Naive thymus-derived CD8-positive, alpha-beta T cell (primary cell): ENCODE measurements at regions not wholly inside any gene's neighbourhood (a gene's known extent, or its start where the extent isn't known, plus 50 kb on each side); places are given as distances from the start of the nearest gene placed in this dataset.

ENCODE experiments used
- ATAC-seq, 2 donors: fragments of 150-1000 bp; cut with Tn5 transposase in 1 of 2; sonication (Bioruptor Pico), chemical (Tn5 transposase) in 1 of 2; 1 replicate in 1 of 2; 2 replicates in 1 of 2; pipeline ENCODE4 v1.10.0; 2021; ENCODE audit warnings: mild to moderate bottlenecking in 2 of 2, moderate library complexity in 2 of 2
- POLR2A ChIA-PET: fragments of 350-600 bp; sonication (Branson Sonifier 250); formaldehyde crosslinking; loops from one replicate; lab custom pipeline; 2021; ENCODE audit warnings: antibody characterized with exemption; lab: Charles Lee
- DNase-seq, 10 donors: peaks; one replicate each; pipeline versions ENCODE4 v3.0.0 to v3.0.0-alpha.2; 2020 to 2022
- H3K27ac Mint-ChIP-seq, 10 donors: one replicate each; pipeline ENCODE4 v1.8.0; 2020 to 2022; ENCODE audit warnings: mild to moderate bottlenecking in 10 of 10, mixed read lengths in 10 of 10, moderate library complexity in 4 of 10, inconsistent platforms in 1 of 10
- H3K27me3 Mint-ChIP-seq, 5 donors: one replicate each; pipeline ENCODE4 v1.8.0; 2021 to 2022; ENCODE audit warnings: mixed read lengths in 5 of 5
- H3K36me3 Mint-ChIP-seq, 3 donors: one replicate each; pipeline ENCODE4 v1.8.0; 2020 to 2022; ENCODE audit warnings: mixed read lengths in 3 of 3, mild to moderate bottlenecking in 2 of 3, inconsistent platforms in 1 of 3
- H3K4me1 Mint-ChIP-seq, 4 donors: one replicate each; pipeline ENCODE4 v1.8.0; 2021 to 2022; ENCODE audit warnings: mixed read lengths in 4 of 4
- H3K4me3 Mint-ChIP-seq, 10 donors: one replicate each; pipeline ENCODE4 v1.8.0; 2020 to 2022; ENCODE audit warnings: mild to moderate bottlenecking in 10 of 10, mixed read lengths in 10 of 10, moderate library complexity in 6 of 10, inconsistent platforms in 1 of 10
- H3K9me3 Mint-ChIP-seq, 9 donors: one replicate each; pipeline ENCODE4 v1.8.0; 2020 to 2022; ENCODE audit warnings: mixed read lengths in 9 of 9, mild to moderate bottlenecking in 3 of 9, inconsistent platforms in 1 of 9, moderate library complexity in 1 of 9

DNA sequence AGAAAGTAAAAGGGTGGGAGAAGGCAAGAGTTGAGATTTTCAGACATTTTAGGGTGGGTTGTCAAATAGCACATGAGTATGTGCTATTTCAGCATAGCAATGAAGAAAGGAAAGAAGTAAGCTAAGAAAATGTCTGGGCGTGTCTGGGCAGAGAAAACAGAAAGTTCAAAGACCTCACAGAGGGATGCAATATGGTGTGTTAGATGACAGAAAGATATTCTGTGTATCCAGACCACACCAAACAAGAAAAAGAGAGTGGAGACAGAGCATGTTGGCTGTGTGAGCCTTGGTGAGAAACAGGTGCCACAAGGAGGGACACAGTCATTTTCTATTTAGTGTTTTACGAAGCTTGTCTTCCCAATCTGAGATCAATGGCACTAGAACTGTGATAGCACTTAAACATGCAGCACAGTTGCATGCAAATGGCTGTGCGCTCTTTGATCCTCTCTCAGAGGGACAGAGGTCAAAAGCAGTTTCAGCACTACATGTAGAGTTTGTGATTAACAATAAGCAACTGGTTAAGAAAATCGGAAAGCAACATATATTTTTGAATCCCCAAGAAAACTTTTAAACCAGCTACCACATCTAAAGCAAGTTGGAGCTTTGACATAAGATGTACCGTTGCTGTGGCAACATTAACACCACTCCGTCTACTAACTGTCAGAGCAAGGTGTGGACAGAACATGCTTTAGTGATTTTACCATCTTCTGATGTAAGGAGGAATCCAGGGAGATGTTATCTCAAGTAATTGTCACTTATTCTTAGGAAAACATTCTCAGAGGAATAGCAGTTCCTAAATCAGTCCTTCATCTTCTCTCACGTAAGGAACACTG is 515.5 kb upstream of the NOX3 start:
- POLR2A ChIA-PET: no interaction called here
- Mint-ChIP-seq H3K4me1 (peaks cover 16 to 31% (median 24%) of the 10 kb centered on the region in 4 donors), H3K4me3 (peak overlapping the region in 6 of 10 donors; percentile 10 to 49 (median 39)), H3K27ac (peak overlapping the region in 9 of 10 donors; percentile 1 to 87 (median 74)), H3K27me3 (no peaks in the 10 kb centered on the region), H3K36me3 (no peaks in the 10 kb centered on the region), H3K9me3 (no peaks in the 10 kb centered on the region)
- DNase-seq (peak in 3 of 10 donors; percentile 29 to 42 (median 37)), ATAC-seq (peak; percentile 49 to 69)

DNA sequence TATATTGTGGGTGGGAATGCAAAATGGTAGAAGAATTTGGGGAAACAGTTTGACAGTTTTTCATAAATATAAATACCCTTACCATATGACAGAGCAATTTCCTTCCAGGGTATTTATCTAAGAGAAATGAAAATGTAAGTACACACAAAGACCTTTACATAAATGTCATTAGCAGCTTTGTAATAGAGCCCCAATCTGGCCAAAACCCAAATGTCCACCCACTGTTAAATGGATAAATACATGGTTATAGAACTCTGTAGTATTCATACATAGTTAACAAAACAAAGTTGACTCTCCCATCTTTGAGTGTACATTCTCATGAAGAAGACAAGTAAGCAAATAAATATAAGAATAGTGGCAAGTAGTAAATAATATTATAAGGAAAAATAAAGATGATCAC is 514.8 kb upstream of the NOX3 start:
- Mint-ChIP-seq H3K4me1 (peaks cover 16 to 31% (median 24%) of the 10 kb centered on the region in 4 donors), H3K27ac (peak overlapping the region in 6 of 10 donors; percentile 1 to 84 (median 74)), H3K36me3 (no peaks in the 10 kb centered on the region), H3K9me3 (no peaks in the 10 kb centered on the region), H3K4me3 (peak overlapping the region in 3 of 10 donors; percentile 26 to 49 (median 36)), H3K27me3 (no peaks in the 10 kb centered on the region)
- DNase-seq: no peak
- POLR2A ChIA-PET: no interaction called here
- no peak for ATAC-seq

DNA sequence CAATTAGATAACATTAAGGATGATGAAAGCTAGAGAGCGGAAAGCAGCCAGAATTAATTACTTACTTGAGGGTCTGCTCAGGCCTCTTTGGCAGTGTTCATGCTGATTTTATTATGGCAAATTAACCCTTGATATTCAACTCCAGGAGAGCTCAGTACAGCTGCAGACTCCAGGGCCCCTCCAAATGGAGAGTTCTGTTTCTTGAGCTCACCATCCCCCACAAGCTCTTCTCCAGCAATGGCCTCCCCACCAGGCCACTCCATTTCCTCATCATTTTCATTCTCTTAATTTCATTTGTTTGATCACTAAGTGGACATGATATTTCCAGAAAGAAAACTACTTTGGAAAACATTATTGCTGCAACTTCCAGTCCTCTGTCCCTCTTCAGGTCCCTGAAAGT is 513.3 kb upstream of the NOX3 start:
- no peak overlapping the region for H3K4me3 Mint-ChIP-seq
- ATAC-seq (no peak), DNase-seq (no peak)
- POLR2A ChIA-PET: no interaction called here
- H3K9me3 Mint-ChIP-seq: no peaks in the 10 kb centered on the region
- H3K27me3 Mint-ChIP-seq: no peaks in the 10 kb centered on the region
- no peaks in the 10 kb centered on the region for H3K36me3 Mint-ChIP-seq
- peaks cover 16 to 29% (median 23%) of the 10 kb centered on the region in 4 donors for H3K4me1 Mint-ChIP-seq
- no peak overlapping the region for H3K27ac Mint-ChIP-seq

DNA sequence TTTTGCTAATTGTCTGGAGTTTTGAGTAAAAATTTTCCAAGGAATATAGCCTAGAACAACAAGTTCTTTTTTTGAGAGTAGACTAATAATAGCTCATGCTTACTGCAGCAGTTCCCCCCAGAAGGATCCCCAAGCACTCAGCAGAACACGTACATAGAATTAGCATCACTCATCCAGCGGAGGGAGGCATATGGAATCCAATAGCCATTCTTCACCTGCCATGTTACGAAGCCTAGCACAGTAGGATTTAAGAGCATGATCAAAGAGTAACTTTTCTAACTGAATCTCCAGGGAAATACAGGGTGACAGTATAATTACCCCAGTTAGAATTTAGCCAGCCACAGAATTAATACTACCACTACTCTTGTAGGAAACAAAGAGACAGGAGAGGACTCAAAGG is 511.7 kb upstream of the NOX3 start:
- H3K4me3 Mint-ChIP-seq: no peak overlapping the region
- H3K9me3 Mint-ChIP-seq: no peaks in the 10 kb centered on the region
- peaks cover 0 to 5% (median 0%) of the 10 kb centered on the region in 5 donors for H3K27me3 Mint-ChIP-seq
- no peak for ATAC-seq
- peaks cover 4 to 15% (median 13%) of the 10 kb centered on the region in 4 donors for H3K4me1 Mint-ChIP-seq
- POLR2A ChIA-PET: no interaction called here
- no peaks in the 10 kb centered on the region for H3K36me3 Mint-ChIP-seq
- H3K27ac Mint-ChIP-seq: no peak overlapping the region
- no peak for DNase-seq

DNA sequence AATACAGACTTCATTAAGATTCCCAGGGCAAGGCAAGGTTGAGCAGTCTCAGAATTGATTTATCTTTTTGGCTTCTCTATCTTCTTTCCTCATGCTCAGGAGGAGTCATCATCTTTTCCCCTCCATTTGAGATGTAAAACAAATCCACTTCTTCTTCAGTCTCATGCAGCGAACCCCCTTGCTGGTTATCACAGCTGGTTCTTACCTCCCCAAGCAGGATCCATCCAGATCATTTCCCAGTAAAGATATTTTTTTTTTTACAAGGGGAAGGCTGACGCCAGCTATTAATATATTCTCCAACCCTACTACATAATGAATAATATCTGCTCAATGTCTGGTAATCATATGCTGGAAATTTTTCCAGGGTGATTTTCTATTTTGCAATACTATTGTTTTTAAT is 508.9 kb upstream of the NOX3 start:
- ATAC-seq (no peak), DNase-seq (no peak)
- no peak overlapping the region for H3K27ac Mint-ChIP-seq
- H3K9me3 Mint-ChIP-seq: peaks cover 0 to 9% (median 0%) of the 10 kb centered on the region in 9 donors
- peaks cover 0 to 4% (median 0%) of the 10 kb centered on the region in 3 donors for H3K36me3 Mint-ChIP-seq
- H3K4me3 Mint-ChIP-seq: no peak overlapping the region
- no peaks in the 10 kb centered on the region for H3K4me1 Mint-ChIP-seq
- H3K27me3 Mint-ChIP-seq: peaks cover 0 to 11% (median 0%) of the 10 kb centered on the region in 5 donors
- POLR2A ChIA-PET: no interaction called here

DNA sequence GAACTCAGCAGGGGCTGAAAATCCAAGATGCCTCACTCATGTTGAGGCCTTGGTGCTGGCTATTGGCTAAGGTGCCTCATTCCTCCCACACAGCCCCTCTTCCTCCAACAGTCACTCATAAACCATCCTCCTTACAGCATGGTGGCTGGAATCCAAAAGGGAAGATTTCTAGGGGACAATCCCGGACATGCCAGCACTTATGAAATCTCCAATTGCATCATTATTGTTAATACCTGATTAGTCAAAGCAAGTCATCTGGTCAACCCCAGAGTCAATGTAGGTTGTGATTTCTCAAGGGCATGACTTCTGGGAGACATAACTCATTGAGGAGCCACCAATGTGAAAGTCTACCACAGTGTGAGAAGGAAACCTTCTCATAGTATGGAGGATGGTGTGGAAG is 506.6 kb upstream of the NOX3 start:
- H3K9me3 Mint-ChIP-seq: peaks cover 0 to 9% (median 0%) of the 10 kb centered on the region in 9 donors
- peaks cover 0 to 11% (median 0%) of the 10 kb centered on the region in 5 donors for H3K27me3 Mint-ChIP-seq
- POLR2A ChIA-PET: no interaction called here
- ATAC-seq (no peak), DNase-seq (no peak)
- peaks cover 0 to 4% (median 0%) of the 10 kb centered on the region in 3 donors for H3K36me3 Mint-ChIP-seq
- H3K4me3 Mint-ChIP-seq: no peak overlapping the region
- no peaks in the 10 kb centered on the region for H3K4me1 Mint-ChIP-seq
- no peak overlapping the region for H3K27ac Mint-ChIP-seq

DNA sequence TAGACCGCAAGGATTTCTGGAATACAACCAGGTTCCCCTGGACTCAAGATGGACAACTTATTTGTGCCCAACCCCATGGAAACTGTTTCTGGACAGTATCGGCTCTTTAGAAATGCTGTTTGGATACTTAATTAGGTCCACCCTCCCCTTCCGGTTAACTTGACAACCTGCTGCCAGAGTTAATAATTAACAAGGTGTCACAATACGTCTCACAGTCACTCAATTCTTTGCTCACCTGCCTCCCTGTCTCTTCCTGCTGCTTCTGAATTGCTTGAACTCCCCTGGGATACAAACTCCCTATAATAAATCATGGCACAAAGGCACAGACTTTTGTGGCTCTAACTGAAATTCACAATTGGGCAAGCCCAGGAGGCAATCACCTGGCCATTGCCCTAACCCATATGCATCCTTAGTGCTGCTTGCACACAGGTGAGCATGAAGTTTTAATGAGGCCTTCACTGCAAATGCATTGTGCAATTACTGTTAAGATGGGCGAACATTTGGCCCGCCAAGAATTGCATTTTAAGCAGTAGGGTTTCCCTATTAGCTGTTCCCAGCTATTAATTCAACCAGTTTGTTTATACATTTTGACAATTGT is 504.4 kb upstream of the NOX3 start:
- Mint-ChIP-seq H3K9me3 (peaks cover 0 to 9% (median 0%) of the 10 kb centered on the region in 9 donors), H3K36me3 (peaks cover 0 to 4% (median 0%) of the 10 kb centered on the region in 3 donors), H3K4me1 (no peaks in the 10 kb centered on the region), H3K27ac (no peak overlapping the region), H3K4me3 (no peak overlapping the region), H3K27me3 (peaks cover 0 to 11% (median 0%) of the 10 kb centered on the region in 5 donors)
- DNase-seq: no peak
- ATAC-seq: no peak
- POLR2A ChIA-PET: no interaction called here

DNA sequence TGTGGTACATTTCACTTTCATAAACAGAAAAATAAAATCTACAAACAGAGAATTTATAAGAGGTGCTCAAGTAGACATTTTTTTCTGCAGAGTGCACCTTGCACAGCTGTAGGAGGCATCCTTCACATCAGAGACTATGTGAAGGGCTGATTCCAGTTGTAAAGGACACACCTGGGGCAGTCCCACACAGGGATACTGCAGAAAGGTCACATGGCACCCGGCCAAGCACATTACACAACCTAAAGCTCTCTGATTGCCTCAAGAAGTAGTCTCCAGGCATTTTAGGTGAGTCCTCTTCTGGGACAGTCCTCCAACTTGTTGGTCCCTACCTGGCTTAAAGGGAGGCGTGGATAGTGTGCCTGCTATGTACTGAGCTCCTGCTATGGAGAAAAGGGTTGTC is 502.9 kb upstream of the NOX3 start:
- no peak for ATAC-seq
- H3K27ac Mint-ChIP-seq: no peak overlapping the region
- peaks cover 0 to 4% (median 0%) of the 10 kb centered on the region in 3 donors for H3K36me3 Mint-ChIP-seq
- no peak overlapping the region for H3K4me3 Mint-ChIP-seq
- no peaks in the 10 kb centered on the region for H3K4me1 Mint-ChIP-seq
- DNase-seq: no peak
- H3K27me3 Mint-ChIP-seq: peaks cover 0 to 14% (median 0%) of the 10 kb centered on the region in 5 donors
- POLR2A ChIA-PET: no interaction called here
- peaks cover 0 to 9% (median 0%) of the 10 kb centered on the region in 9 donors for H3K9me3 Mint-ChIP-seq

DNA sequence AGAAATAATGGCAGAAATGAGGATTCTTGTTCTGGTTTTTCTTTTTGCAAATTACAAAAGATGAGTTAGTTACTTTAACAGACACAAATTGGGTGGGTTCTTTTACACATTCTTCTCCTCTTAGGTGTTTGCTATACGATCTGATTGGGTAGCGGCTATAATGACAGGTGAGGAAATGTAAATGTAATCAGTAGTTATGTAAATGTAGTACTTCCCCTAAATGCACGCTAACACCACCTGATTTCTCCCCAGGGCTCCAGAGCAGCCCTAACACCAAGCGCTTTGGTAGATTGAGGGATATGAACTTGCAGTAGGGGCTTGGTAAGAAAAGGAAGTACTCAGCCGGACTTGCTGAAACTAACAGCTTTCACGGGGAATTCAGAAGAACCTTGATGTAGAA is 499.4 kb upstream of the NOX3 start:
- Mint-ChIP-seq H3K9me3 (peaks cover 0 to 2% (median 0%) of the 10 kb centered on the region in 9 donors), H3K36me3 (no peaks in the 10 kb centered on the region), H3K27ac (no peak overlapping the region), H3K4me3 (no peak overlapping the region), H3K4me1 (no peaks in the 10 kb centered on the region), H3K27me3 (peaks cover 0 to 14% (median 0%) of the 10 kb centered on the region in 5 donors)
- POLR2A ChIA-PET: no interaction called here
- ATAC-seq: no peak
- DNase-seq: no peak

DNA sequence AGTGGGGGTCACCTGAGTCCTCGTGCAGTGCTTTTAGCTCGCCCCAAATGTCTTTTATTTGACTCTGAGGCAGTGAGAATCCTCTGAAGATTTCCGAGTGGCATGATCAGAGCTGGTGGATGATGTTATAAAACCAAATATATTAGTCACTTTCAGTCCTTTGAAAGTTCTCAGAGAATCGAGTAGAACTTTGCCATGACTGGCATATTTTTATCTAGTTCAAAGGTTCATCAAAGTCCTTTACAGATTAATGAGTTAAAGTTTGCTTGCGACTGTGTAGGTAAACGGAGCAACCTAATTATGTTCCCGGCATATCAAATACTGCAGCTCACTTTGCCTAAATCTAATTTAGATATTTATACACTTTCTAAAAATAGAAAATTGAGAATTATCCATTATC is 498.5 kb upstream of the NOX3 start:
- no peak for ATAC-seq
- DNase-seq: no peak

DNA sequence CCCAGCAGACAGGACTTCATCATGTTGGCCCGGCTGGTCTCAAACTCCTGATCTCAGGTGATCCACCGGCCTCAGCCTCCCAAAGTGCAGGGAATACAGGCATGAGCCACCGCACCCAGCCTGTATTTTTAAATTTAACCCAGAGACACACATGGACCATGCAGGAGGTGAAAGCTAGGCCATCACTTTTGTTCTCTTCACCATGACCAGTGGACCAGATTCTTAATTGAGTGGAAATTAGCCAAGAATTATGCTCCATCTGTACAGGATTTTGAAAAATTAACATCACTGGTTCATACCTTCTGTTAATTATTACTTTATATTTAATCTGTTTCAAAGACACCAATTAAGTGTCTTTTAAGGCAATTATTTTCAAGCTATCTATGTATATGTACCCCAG is 493.6 kb upstream of the NOX3 start:
- POLR2A ChIA-PET: no interaction called here
- no peak overlapping the region for H3K4me3 Mint-ChIP-seq
- no peaks in the 10 kb centered on the region for H3K4me1 Mint-ChIP-seq
- no peak overlapping the region for H3K27ac Mint-ChIP-seq
- DNase-seq: no peak
- peaks cover 0 to 22% (median 0%) of the 10 kb centered on the region in 5 donors for H3K27me3 Mint-ChIP-seq
- peaks cover 0 to 23% (median 12%) of the 10 kb centered on the region in 9 donors for H3K9me3 Mint-ChIP-seq
- no peak for ATAC-seq
- peaks cover 0 to 4% (median 2%) of the 10 kb centered on the region in 3 donors for H3K36me3 Mint-ChIP-seq

More for the DNA sequence above, 498.5 kb upstream of the NOX3 start:
- peaks cover 0 to 2% (median 0%) of the 10 kb centered on the region in 9 donors for H3K9me3 Mint-ChIP-seq
- H3K27me3 Mint-ChIP-seq: peaks cover 0 to 14% (median 0%) of the 10 kb centered on the region in 5 donors
- H3K36me3 Mint-ChIP-seq: no peaks in the 10 kb centered on the region
- POLR2A ChIA-PET: no interaction called here
- H3K27ac Mint-ChIP-seq: no peak overlapping the region
- H3K4me1 Mint-ChIP-seq: no peaks in the 10 kb centered on the region
- no peak overlapping the region for H3K4me3 Mint-ChIP-seq

DNA sequence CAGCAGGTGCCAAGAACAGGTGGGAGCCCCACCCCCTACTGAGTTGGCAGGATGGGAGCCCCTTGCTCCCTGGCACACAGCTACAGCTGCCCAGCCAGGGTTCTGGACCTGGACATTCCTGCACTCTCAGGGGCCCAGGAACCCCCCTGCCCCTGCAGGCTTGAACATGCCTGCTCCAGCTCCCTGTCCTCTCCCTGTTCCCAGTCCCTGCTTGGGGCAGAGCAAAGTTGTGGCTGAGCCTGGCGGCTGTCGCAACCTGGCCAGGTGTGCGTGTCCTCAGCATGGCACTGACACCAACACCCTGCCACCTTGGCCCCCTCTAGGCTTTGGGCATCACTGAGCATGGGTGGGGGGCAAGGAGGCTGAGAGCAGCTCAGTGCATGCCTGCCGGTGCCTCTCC is 491.2 kb upstream of the NOX3 start:
- no peak for DNase-seq
- Mint-ChIP-seq H3K4me1 (no peaks in the 10 kb centered on the region), H3K4me3 (no peak overlapping the region), H3K27ac (no peak overlapping the region), H3K36me3 (peaks cover 0 to 4% (median 2%) of the 10 kb centered on the region in 3 donors), H3K27me3 (peaks cover 0 to 12% (median 0%) of the 10 kb centered on the region in 5 donors), H3K9me3 (peaks cover 0 to 21% (median 13%) of the 10 kb centered on the region in 9 donors)
- no peak for ATAC-seq
- POLR2A ChIA-PET: no interaction called here

DNA sequence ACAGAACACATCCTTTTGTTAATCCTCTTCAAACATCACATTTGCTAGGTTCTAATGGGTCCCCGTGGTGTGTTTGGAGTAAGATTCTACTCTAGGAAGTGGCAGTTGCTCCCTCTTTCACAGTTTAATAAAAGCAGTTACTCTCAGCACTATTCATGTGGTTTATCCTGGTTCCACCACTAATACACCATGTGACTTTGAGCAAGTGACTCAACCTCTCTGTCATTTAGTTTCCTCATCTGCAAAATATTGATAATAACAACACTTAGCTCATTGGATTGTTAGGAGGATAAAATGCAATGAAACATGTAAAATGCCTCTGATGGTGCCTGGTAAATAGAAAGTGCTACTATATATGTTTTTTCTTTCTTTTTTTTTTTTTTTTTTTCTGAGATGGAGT is 488.0 kb upstream of the NOX3 start:
- Mint-ChIP-seq H3K27me3 (peaks cover 0 to 8% (median 0%) of the 10 kb centered on the region in 5 donors), H3K36me3 (peaks cover 0 to 4% (median 2%) of the 10 kb centered on the region in 3 donors), H3K9me3 (peaks cover 0 to 21% (median 13%) of the 10 kb centered on the region in 9 donors), H3K4me3 (no peak overlapping the region), H3K27ac (no peak overlapping the region), H3K4me1 (no peaks in the 10 kb centered on the region)
- POLR2A ChIA-PET: no interaction called here
- DNase-seq: no peak
- ATAC-seq: no peak
